SU-DHL-6 (cell line): ENCODE measurements at regions not wholly inside any gene's neighbourhood (a gene's known extent, or its start where the extent isn't known, plus 50 kb on each side); places are given as distances from the start of the nearest gene placed in this dataset.

Source experiments
- CTCF ChIP-seq: fragments of 200-600 bp; sonication (generic); IDR thresholded peaks from one replicate; pipeline ENCODE4 v1.5.1; 2017; ENCODE audit warnings: antibody characterized with exemption, mild to moderate bottlenecking, low read length, moderate library complexity; ENCODE audit not compliant: insufficient read depth, poor library complexity, severe bottlenecking
- EZH2phosphoT487 ChIP-seq: fragments of 200-600 bp; sonication (generic), shearing (Covaris generic); conservative IDR thresholded peaks from 2 replicates; pipeline ENCODE4 v1.6.1; 2018; ENCODE audit warnings: mild to moderate bottlenecking, antibody characterized with exemption, low read length, moderate library complexity, mixed read lengths

DNA sequence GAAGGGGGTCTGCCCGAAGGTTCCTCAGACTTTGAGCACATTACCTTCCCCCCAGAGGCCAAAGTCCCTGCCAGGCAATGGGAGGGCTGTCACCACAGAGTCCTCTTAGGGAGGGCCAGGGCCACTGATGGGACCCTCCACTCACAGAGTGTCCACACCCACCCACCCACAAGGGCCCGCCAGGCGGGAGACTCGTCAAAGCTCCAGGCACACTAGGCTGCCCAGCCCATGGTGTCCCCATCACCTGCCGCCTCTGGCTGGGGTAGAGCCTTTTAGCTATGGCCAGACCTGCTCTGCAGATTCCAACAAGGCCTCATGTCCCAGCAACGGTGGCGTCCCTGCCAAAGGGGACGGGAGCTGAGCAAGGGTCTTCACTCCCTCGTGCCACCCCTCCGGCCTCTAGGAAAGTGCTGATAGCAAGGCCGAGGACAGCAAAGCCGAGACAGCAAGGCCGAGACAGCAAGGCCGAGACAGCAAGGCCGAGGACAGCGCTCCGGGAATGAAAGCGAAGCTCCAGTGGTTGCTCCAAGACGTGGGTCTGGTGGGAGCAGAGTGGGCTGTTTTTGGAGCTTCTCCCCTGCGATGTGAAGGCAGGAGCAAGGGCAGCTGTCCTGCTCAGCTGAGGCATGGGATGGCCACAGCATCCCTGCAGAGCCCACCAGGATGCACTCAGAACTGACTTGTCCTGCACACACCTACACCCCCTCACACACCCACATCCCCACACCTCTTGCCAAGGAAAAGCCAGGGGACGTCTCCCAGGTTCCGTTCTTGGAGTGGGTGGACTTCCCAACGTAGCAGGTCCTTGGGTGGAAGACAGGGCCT is 123.4 kb downstream of the CRYAA start:
- no peak for TF ChIP-seq CTCF
- no peak for TF ChIP-seq EZH2phosphoT487
